IMR-90 (cell line): ENCODE measurements at regions not wholly inside any gene's neighbourhood (a gene's known extent, or its start where the extent isn't known, plus 50 kb on each side); places are given as distances from the start of the nearest gene placed in this dataset.

Experiments
- ATAC-seq: fragments of 200-7000 bp; cut with Tn5 transposase; 2 replicates; pipeline ENCODE4 v1.9.1; 2020; ENCODE audit warnings: low read depth, mild to moderate bottlenecking, moderate library complexity
- BruUV-seq: library from RNA; stranded (reverse); fragments of 400-500 nt; replicated peaks from 2 replicates; lab custom pipeline; 2021; lab: Mats Ljungman, UMichigan
- CTCF ChIA-PET: fragments of 300-600 bp; formaldehyde crosslinking; extraction: SDS; loops from one replicate; lab custom pipeline; 2021; ENCODE audit warnings: antibody characterized with exemption; lab: Yijun Ruan, JAX
- POLR2A ChIA-PET: fragments of 300-600 bp; sonication (Branson Sonifier 250); formaldehyde crosslinking; loops from one replicate; lab custom pipeline; 2022; ENCODE audit warnings: antibody characterized with exemption; ENCODE audit not compliant: unreplicated experiment; lab: Charles Lee
- DNase-seq: peaks from one replicate; pipeline ENCODE4 v3.0.0; 2013
- H2AFZ ChIP-seq: replicated peaks from 2 replicates; pipeline ENCODE3; 2013; ENCODE audit warnings: low read length, mild to moderate bottlenecking; ENCODE audit not compliant: poor library complexity
- H2AK5ac ChIP-seq: 2 replicates; pipeline ENCODE4 v1.6.1; 2013; ENCODE audit warnings: low read depth, low read length, inconsistent platforms
- H2AK9ac ChIP-seq: replicated peaks from 2 replicates; pipeline ENCODE3; 2013; ENCODE audit warnings: mild to moderate bottlenecking, low read depth, low read length, moderate library complexity; ENCODE audit not compliant: poor library complexity
- H2BK120ac ChIP-seq: 2 replicates; pipeline ENCODE4 v1.6.1; 2013; ENCODE audit warnings: low read depth, low read length, inconsistent platforms
- H2BK15ac ChIP-seq: 3 replicates; pipeline ENCODE4 v1.6.1; 2013; ENCODE audit warnings: low read depth, low read length, inconsistent platforms
- H2BK20ac ChIP-seq: 2 replicates; pipeline ENCODE4 v1.6.1; 2013; ENCODE audit warnings: low read depth, mild to moderate bottlenecking, inconsistent platforms, low read length, moderate library complexity
- H2BK5ac ChIP-seq: 2 replicates; pipeline ENCODE4 v1.6.1; 2013; ENCODE audit warnings: mild to moderate bottlenecking, low read depth, low read length, inconsistent platforms; ENCODE audit not compliant: poor library complexity, severe bottlenecking
- H3K14ac ChIP-seq: replicated peaks from 2 replicates; pipeline ENCODE4 v1.6.1; 2013; ENCODE audit warnings: low read depth, low read length, inconsistent platforms
- H3K18ac ChIP-seq: 2 replicates; pipeline ENCODE4 v1.6.1; 2013; ENCODE audit warnings: low read depth, low read length, control low read depth
- H3K23ac ChIP-seq: 2 replicates; pipeline ENCODE4 v1.6.1; 2013; ENCODE audit warnings: low read depth, low read length, inconsistent platforms
- H3K27ac ChIP-seq: 2 replicates; pipeline ENCODE4 v1.5.1; 2013; ENCODE audit warnings: mild to moderate bottlenecking, control low read depth, low read length; ENCODE audit not compliant: insufficient read depth
- H3K27me3 ChIP-seq: 2 replicates; pipeline ENCODE4 v1.6.1; 2013; ENCODE audit warnings: low read length; ENCODE audit not compliant: control insufficient read depth, insufficient read depth
- H3K36me3 ChIP-seq: 2 replicates; pipeline ENCODE4 v1.6.1; 2013; ENCODE audit warnings: low read length, mixed read lengths; ENCODE audit not compliant: control insufficient read depth, insufficient read depth
- H3K4ac ChIP-seq: 2 replicates; pipeline ENCODE4 v1.6.1; 2013; ENCODE audit warnings: low read depth, low read length, inconsistent platforms
- H3K4me1 ChIP-seq: 2 replicates; pipeline ENCODE4 v1.6.1; 2013; ENCODE audit warnings: low read length, mixed read lengths; ENCODE audit not compliant: control insufficient read depth, insufficient read depth
- H3K4me2 ChIP-seq: 2 replicates; pipeline ENCODE4 v1.6.1; 2013; ENCODE audit warnings: low read depth, mild to moderate bottlenecking, control low read depth, low read length, moderate library complexity
- H3K4me3 ChIP-seq: 2 replicates; pipeline ENCODE4 v1.5.1; 2013; ENCODE audit warnings: low read depth, mild to moderate bottlenecking, control low read depth, low read length, moderate library complexity; ENCODE audit not compliant: insufficient read depth
- H3K56ac ChIP-seq: 2 replicates; pipeline ENCODE4 v1.6.1; 2013; ENCODE audit warnings: low read length, inconsistent platforms; ENCODE audit not compliant: insufficient read depth; ENCODE audit errors: extremely low read depth
- H3K79me1 ChIP-seq, 2 experiments: 2 replicates each; pipeline ENCODE4 v1.6.1; 2013; ENCODE audit warnings: low read length in 2 of 2, inconsistent platforms in 1 of 2, low read depth in 1 of 2
- H3K9ac ChIP-seq: 2 replicates; pipeline ENCODE4 v1.6.1; 2013; ENCODE audit warnings: low read depth, low read length, control low read depth
- H3K9me1 ChIP-seq: 2 replicates; pipeline ENCODE4 v1.6.1; 2013; ENCODE audit warnings: low read length, inconsistent platforms; ENCODE audit not compliant: insufficient read depth
- H3K9me3 ChIP-seq: 2 replicates; pipeline ENCODE4 v1.6.1; 2013; ENCODE audit warnings: low read length; ENCODE audit not compliant: control insufficient read depth, insufficient read depth
- H4K20me1 ChIP-seq: 2 replicates; pipeline ENCODE4 v1.6.1; 2013; ENCODE audit warnings: low read length, inconsistent platforms; ENCODE audit not compliant: insufficient read depth
- H4K5ac ChIP-seq: 2 replicates; pipeline ENCODE4 v1.6.1; 2013; ENCODE audit warnings: mild to moderate bottlenecking, low read depth, low read length, control low read depth
- H4K8ac ChIP-seq, 2 experiments: 2 replicates each; pipeline ENCODE4 v1.6.1; 2013; ENCODE audit warnings: low read depth in 2 of 2, low read length in 2 of 2, control low read depth in 1 of 2, inconsistent platforms in 1 of 2
- H4K91ac ChIP-seq: 2 replicates; pipeline ENCODE4 v1.6.1; 2013; ENCODE audit warnings: low read depth, low read length, inconsistent platforms; ENCODE audit not compliant: insufficient read depth
- BHLHE40 ChIP-seq: fragments of 150-350 bp; IDR thresholded peaks from 2 replicates; pipeline ENCODE4 v1.6.1; 2016; ENCODE audit warnings: mild to moderate bottlenecking, low read depth, low read length
- CHD1 ChIP-seq: IDR thresholded peaks from 2 replicates; pipeline ENCODE4 v1.6.1; 2012; ENCODE audit warnings: low read depth, low read length, improper control_type of control experiment
- CTCF ChIP-seq: conservative IDR thresholded peaks from 2 replicates; pipeline ENCODE4 v1.5.1; 2012; ENCODE audit warnings: mild to moderate bottlenecking, low read depth, low read length, improper control_type of control experiment
- ELK1 ChIP-seq: fragments of 150-350 bp; IDR thresholded peaks from 2 replicates; pipeline ENCODE4 v1.6.1; 2016; ENCODE audit warnings: low read depth, mild to moderate bottlenecking, low read length, moderate library complexity, borderline replicate concordance
- MAFK ChIP-seq: IDR thresholded peaks from 2 replicates; pipeline ENCODE4 v1.6.1; 2012; ENCODE audit warnings: low read depth, low read length, improper control_type of control experiment
- RCOR1 ChIP-seq: IDR thresholded peaks from 2 replicates; pipeline ENCODE4 v1.6.1; 2012; ENCODE audit warnings: mild to moderate bottlenecking, low read length, improper control_type of control experiment; ENCODE audit not compliant: insufficient replicate concordance
- RFX5 ChIP-seq: IDR thresholded peaks from 2 replicates; pipeline ENCODE4 v1.8.0; 2012; ENCODE audit warnings: low read depth, mild to moderate bottlenecking, low read length, moderate library complexity
- WGBS, 2 experiments: methylation state at CpG; one replicate each; pipeline versions ENCODE4 v1.1.5 to v1.1.7; 2013; ENCODE audit warnings: missing lambda C conversion rate in 2 of 2; ENCODE audit not compliant: insufficient read length in 1 of 2; ENCODE audit errors: extremely low coverage in 2 of 2; 5-methylcytosine and 5-hydroxymethylcytosine counted together
- dilution Hi-C: fragments of 300-500 bp; cut with HindIII; formaldehyde crosslinking; loops from one replicate; pipeline ENCODE4 v1.14.3; 2018; ENCODE audit warnings: low sequenced_read_pairs; ENCODE audit not compliant: unreplicated experiment
- in situ Hi-C: fragments of 300-500 bp; cut with MboI; formaldehyde crosslinking; loops from 3 replicates; pipeline ENCODE4 v1.14.3; 2019; ENCODE audit warnings: low sequenced_read_pairs, inconsistent platforms, mixed read lengths
- intact Hi-C: fragments of 100-400 bp; cut with micrococcal nuclease; formaldehyde crosslinking; loops from 2 replicates; pipeline ENCODE4 v1.10.0; 2022

- no peak overlapping the region for H2AK9ac ChIP-seq
- no peak overlapping the region for H3K14ac ChIP-seq
- H3K27me3 ChIP-seq: no peaks in the 10 kb centered on the region
- H4K8ac ChIP-seq: no peak overlapping the region
- H3K56ac ChIP-seq: no peak overlapping the region
- no peaks in the 10 kb centered on the region for H3K9me1 ChIP-seq
- H2BK20ac ChIP-seq: no peak overlapping the region
- no peak overlapping the region for H3K23ac ChIP-seq
- WGBS, 2 experiments: no CpG with 5 or more reads among the region's 1 CpG
- dilution Hi-C loops (no loop called here), in situ Hi-C loops (no loop called here), intact Hi-C loops (no loop called here)
- H3K9ac ChIP-seq: no peak overlapping the region
- CTCF ChIA-PET: no interaction called here
- BruUV-seq: no TSS peak
- H2BK15ac ChIP-seq: no peak overlapping the region
- no peak overlapping the region for H3K4me3 ChIP-seq
- no peaks in the 10 kb centered on the region for H4K20me1 ChIP-seq
- peaks cover 5% of the 10 kb centered on the region; the same call in 1 of the 2 replicates for H3K9me3 ChIP-seq
- no peaks in the 10 kb centered on the region for H3K79me1 ChIP-seq
- no peak overlapping the region for H2BK5ac ChIP-seq
- no peaks in the 10 kb centered on the region for H3K4me1 ChIP-seq
- no peak overlapping the region for H2AK5ac ChIP-seq
- H2BK120ac ChIP-seq: no peak overlapping the region
- ATAC-seq: no peak
- no peak overlapping the region for H3K4me2 ChIP-seq
- POLR2A ChIA-PET: no interaction called here
- no peak overlapping the region for H4K5ac ChIP-seq
- H3K27ac ChIP-seq: no peak overlapping the region
- TF ChIP-seq CHD1 (no peak), BHLHE40 (no peak), CTCF (no peak), RCOR1 (no peak), RFX5 (no peak), ELK1 (no peak), MAFK (no peak)
- no peak for DNase-seq
- no peak overlapping the region for H2AFZ ChIP-seq
- H3K4ac ChIP-seq: no peak overlapping the region
- H3K18ac ChIP-seq: no peak overlapping the region
- no peak overlapping the region for H4K91ac ChIP-seq
- no peaks in the 10 kb centered on the region for H3K36me3 ChIP-seq
Observed at GRCh38 chr11:39247570-39248137, 2211.8 kb downstream of the LRRC4C start.
